GM13977 (cell line): ENCODE measurements at regions not wholly inside any gene's neighbourhood (a gene's known extent, or its start where the extent isn't known, plus 50 kb on each side); places are given as distances from the start of the nearest gene placed in this dataset.

Experiments used
- DNase-seq: peaks from one replicate; pipeline ENCODE4 v3.0.0; 2012; ENCODE audit warnings: low spot score
- CTCF ChIP-seq: IDR thresholded peaks from 2 replicates; pipeline ENCODE4 v1.5.1; 2012; ENCODE audit warnings: mild to moderate bottlenecking, control low read depth; ENCODE audit not compliant: insufficient read depth; ENCODE audit errors: extremely low read depth, missing control alignments
- in situ Hi-C: fragments of 300-500 bp; cut with MboI; formaldehyde crosslinking; loops from one replicate; pipeline ENCODE4 v1.12.0; 2022; ENCODE audit warnings: low sequenced_read_pairs, low pct_unique_long_range_greater_than_20kb, mixed read lengths, inconsistent platforms; ENCODE audit not compliant: unreplicated experiment

- DNase-seq, result peak; percentile 12
- no peak for TF ChIP-seq CTCF
- in situ Hi-C loops, result no loop called here
Measured at GRCh38 chr3:28081533-28081947, 159.9 kb upstream of the CMC1 start.

GRCh38 chr3:28087591-28087990, 153.8 kb upstream of the CMC1 start:
- in situ Hi-C loops, result no loop called here
- no peak for DNase-seq
- TF ChIP-seq CTCF, result no peak

- DNase-seq, result no peak
- in situ Hi-C loops, result no loop called here
- no peak for TF ChIP-seq CTCF
Measured at GRCh38 chr3:28088811-28089526, 152.4 kb upstream of the CMC1 start.

DNA sequence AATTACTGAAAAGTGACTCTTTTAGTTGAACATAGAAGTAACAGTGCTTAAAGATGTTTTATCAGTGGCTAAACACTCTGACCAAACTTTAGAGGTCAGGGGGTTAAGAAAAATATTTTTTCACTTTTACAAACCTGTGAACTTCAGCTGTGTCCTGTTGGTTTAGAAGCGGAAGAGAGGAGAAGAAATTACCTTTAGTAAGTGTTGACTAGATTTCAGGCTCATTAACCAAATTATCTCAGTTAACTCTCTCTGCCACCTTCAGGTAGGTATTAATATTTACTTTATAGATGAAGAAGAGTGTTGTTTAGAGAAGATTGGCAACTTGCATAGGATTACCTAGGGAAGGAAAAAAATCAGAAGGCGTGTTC, 151.9 kb upstream of the CMC1 start:
- TF ChIP-seq CTCF, result no peak

GRCh38 chr3:28099296-28099695, 142.1 kb upstream of the CMC1 start:
- in situ Hi-C loops, result no loop called here

More for the DNA sequence above, 151.9 kb upstream of the CMC1 start:
- DNase-seq, result no peak
- in situ Hi-C loops, result no loop called here

DNA sequence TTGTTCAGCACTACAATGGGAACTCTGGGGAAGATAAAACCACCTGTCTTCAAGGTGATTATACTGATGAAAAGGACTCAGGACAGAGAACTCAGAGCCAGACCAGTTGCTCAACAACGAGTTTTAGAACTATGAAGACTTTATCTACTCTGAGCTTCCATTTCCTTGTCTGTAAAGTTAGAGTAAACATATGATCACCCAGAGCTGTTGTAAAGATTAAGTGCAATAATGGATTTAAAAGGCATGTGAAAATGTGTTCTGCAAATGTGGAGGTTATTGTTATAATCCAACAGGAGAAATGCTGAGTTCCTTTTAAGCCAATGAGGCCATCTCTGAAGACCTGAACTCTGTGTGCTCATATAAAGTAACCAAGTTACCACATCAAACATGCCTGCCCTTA, 139.7 kb upstream of the CMC1 start:
- no peak for TF ChIP-seq CTCF
- in situ Hi-C loops, result no loop called here
- DNase-seq, result no peak

More at GRCh38 chr3:28099296-28099695, 142.1 kb upstream of the CMC1 start:
- no peak for TF ChIP-seq CTCF
- DNase-seq, result no peak
